Posterior cingulate gyrus (tissue), 11 donors: ENCODE measurements at regions not wholly inside any gene's neighbourhood (a gene's known extent, or its start where the extent isn't known, plus 50 kb on each side); places are given as distances from the start of the nearest gene placed in this dataset.

ENCODE experiments used
- DNase-seq, 10 donors: peaks; one replicate each; pipeline versions ENCODE4 v3.0.0 to v3.0.0-alpha.2; 2020 to 2021; ENCODE audit warnings: mixed read lengths in 3 of 10
- intact Hi-C: fragments of 100-400 bp; cut with DNase I; formaldehyde crosslinking; loops from one replicate; pipeline ENCODE4 v1.15.1; 2023

- intact Hi-C loops, result no loop called here
- no peak for DNase-seq
Observed at GRCh38 chr4:19379191-19379708, 872.5 kb upstream of the SLIT2 start.

GRCh38 chr4:19375931-19376330 is 875.8 kb upstream of the SLIT2 start:
- DNase-seq, result no peak
- intact Hi-C loops, result no loop called here

- no peak for DNase-seq
- intact Hi-C loops, result no loop called here
Observed at GRCh38 chr4:19375136-19375804, 876.4 kb upstream of the SLIT2 start.

GRCh38 chr4:19372390-19372789 is 879.3 kb upstream of the SLIT2 start:
- no peak for DNase-seq
- intact Hi-C loops, result no loop called here

GRCh38 chr4:19368800-19369199 is 882.9 kb upstream of the SLIT2 start:
- DNase-seq, result no peak
- intact Hi-C loops, result no loop called here

- intact Hi-C loops, result no loop called here
Observed at GRCh38 chr4:19366916-19367315, 884.8 kb upstream of the SLIT2 start.

GRCh38 chr4:19358015-19358414 is 893.7 kb upstream of the SLIT2 start:
- no peak for DNase-seq
- intact Hi-C loops, result no loop called here

More at GRCh38 chr4:19366916-19367315, 884.8 kb upstream of the SLIT2 start:
- DNase-seq, result no peak

- intact Hi-C loops, result no loop called here
- no peak for DNase-seq
Observed at GRCh38 chr4:19349416-19349815, 902.3 kb upstream of the SLIT2 start.

- DNase-seq, result no peak
- intact Hi-C loops, result no loop called here
Observed at GRCh38 chr4:19348746-19349145, 903.0 kb upstream of the SLIT2 start.

- no peak for DNase-seq
- intact Hi-C loops, result no loop called here
Observed at GRCh38 chr4:19346636-19347035, 905.1 kb upstream of the SLIT2 start.

- intact Hi-C loops, result no loop called here
- no peak for DNase-seq
Observed at GRCh38 chr4:19329631-19330030, 922.1 kb upstream of the SLIT2 start.

GRCh38 chr4:19329077-19329476 is 922.6 kb upstream of the SLIT2 start:
- DNase-seq, result no peak
- intact Hi-C loops, result no loop called here

- intact Hi-C loops, result no loop called here
Observed at GRCh38 chr4:19327364-19327763, 924.3 kb upstream of the SLIT2 start.

GRCh38 chr4:19324184-19324583 is 927.5 kb upstream of the SLIT2 start:
- no peak for DNase-seq
- intact Hi-C loops, result no loop called here

More at GRCh38 chr4:19327364-19327763, 924.3 kb upstream of the SLIT2 start:
- no peak for DNase-seq

- DNase-seq, result no peak
- intact Hi-C loops, result no loop called here
Observed at GRCh38 chr4:19319607-19320006, 932.1 kb upstream of the SLIT2 start.

GRCh38 chr4:19317377-19317776 is 934.3 kb upstream of the SLIT2 start:
- intact Hi-C loops, result no loop called here

GRCh38 chr4:19314116-19314515 is 937.6 kb upstream of the SLIT2 start:
- DNase-seq, result no peak
- intact Hi-C loops, result no loop called here

More at GRCh38 chr4:19317377-19317776, 934.3 kb upstream of the SLIT2 start:
- no peak for DNase-seq

- intact Hi-C loops, result no loop called here
- DNase-seq, result no peak
Observed at GRCh38 chr4:19309378-19309777, 942.3 kb upstream of the SLIT2 start.

- intact Hi-C loops, result no loop called here
- DNase-seq, result no peak
Observed at GRCh38 chr4:19304028-19304427, 947.7 kb upstream of the SLIT2 start.

GRCh38 chr4:19301527-19301926 is 950.2 kb upstream of the SLIT2 start:
- DNase-seq, result no peak
- intact Hi-C loops, result no loop called here

- intact Hi-C loops, result no loop called here
- no peak for DNase-seq
Observed at GRCh38 chr4:19300213-19300612, 951.5 kb upstream of the SLIT2 start.

GRCh38 chr4:19298998-19299397 is 952.7 kb upstream of the SLIT2 start:
- DNase-seq, result no peak
- intact Hi-C loops, result no loop called here

GRCh38 chr4:19293781-19294180 is 957.9 kb upstream of the SLIT2 start:
- no peak for DNase-seq
- intact Hi-C loops, result no loop called here
